ENCODE measurements at regions not wholly inside any gene's neighbourhood (a gene's known extent, or its start where the extent isn't known, plus 50 kb on each side); places are given as distances from the start of the nearest gene placed in this dataset.

GRCh38 chr3:161555320-161555719 lies 58.7 kb downstream of the OTOL1 start:
- Histone ChIP-seq H4K20me1 (ENCODE audit: control insufficient read depth, extremely low read depth, insufficient read depth, low read length) (no peaks in the 10 kb centered on the region), H2AFZ (ENCODE audit: low read length) (no peak overlapping the region), H3K9ac (ENCODE audit: insufficient read depth, low read length) (no peak overlapping the region), H3K27ac (ENCODE audit: insufficient read depth, low read length) (no peak overlapping the region), H3K36me3 (ENCODE audit: control insufficient read depth, insufficient read depth, low read length) (no peaks in the 10 kb centered on the region), H3K79me2 (ENCODE audit: control insufficient read depth, insufficient read depth, low read length) (no peaks in the 10 kb centered on the region), H3K9me3 (ENCODE audit: control insufficient read depth, insufficient read depth, low read depth, low read length) (no peaks in the 10 kb centered on the region), H3K4me3 (replicated peaks in 1 of 4; ENCODE audit: control extremely low read depth in 1 of 4, insufficient read depth in 1 of 4, low read depth in 3 of 4, low read length in 4 of 4) (no peak overlapping the region), H3K4me2 (ENCODE audit: extremely low read depth, insufficient read depth, low read length) (no peak overlapping the region), H3K27me3 (ENCODE audit: control insufficient read depth, insufficient read depth, low read length) (no peaks in the 10 kb centered on the region), H3K4me1 (ENCODE audit: control insufficient read depth, extremely low read depth, insufficient read depth, low read length) (no peaks in the 10 kb centered on the region)
- DNase-seq (ENCODE audit: low read depth in 2 of 2) = no peak
- TF ChIP-seq CTCF (conservative IDR thresholded peaks at IDR 0.05 in 1 of 2, IDR thresholded peaks at IDR 0.05 in 1 of 2; ENCODE audit: low read depth in 1 of 2, low read length in 2 of 2) (no peak), EZH2 (IDR thresholded peaks at IDR 0.05; ENCODE audit: low read length, missing control alignments) (no peak)

GRCh38 chr3:161556533-161556932 lies 59.9 kb downstream of the OTOL1 start:
- Histone ChIP-seq H3K4me3 (replicated peaks in 1 of 4; ENCODE audit: control extremely low read depth in 1 of 4, insufficient read depth in 1 of 4, low read depth in 3 of 4, low read length in 4 of 4) (no peak overlapping the region), H2AFZ (ENCODE audit: low read length) (no peak overlapping the region), H3K79me2 (ENCODE audit: control insufficient read depth, insufficient read depth, low read length) (no peaks in the 10 kb centered on the region), H3K4me1 (ENCODE audit: control insufficient read depth, extremely low read depth, insufficient read depth, low read length) (no peaks in the 10 kb centered on the region), H3K9ac (ENCODE audit: insufficient read depth, low read length) (no peak overlapping the region), H3K9me3 (ENCODE audit: control insufficient read depth, insufficient read depth, low read depth, low read length) (no peaks in the 10 kb centered on the region), H4K20me1 (ENCODE audit: control insufficient read depth, extremely low read depth, insufficient read depth, low read length) (no peaks in the 10 kb centered on the region), H3K36me3 (ENCODE audit: control insufficient read depth, insufficient read depth, low read length) (no peaks in the 10 kb centered on the region), H3K27me3 (ENCODE audit: control insufficient read depth, insufficient read depth, low read length) (no peaks in the 10 kb centered on the region), H3K4me2 (ENCODE audit: extremely low read depth, insufficient read depth, low read length) (no peak overlapping the region), H3K27ac (ENCODE audit: insufficient read depth, low read length) (no peak overlapping the region)
- DNase-seq (ENCODE audit: low read depth in 2 of 2) = no peak
- TF ChIP-seq CTCF (conservative IDR thresholded peaks at IDR 0.05 in 1 of 2, IDR thresholded peaks at IDR 0.05 in 1 of 2; ENCODE audit: low read depth in 1 of 2, low read length in 2 of 2) = no peak
- no peak for TF ChIP-seq EZH2 (IDR thresholded peaks at IDR 0.05; ENCODE audit: low read length, missing control alignments)

GRCh38 chr3:161556941-161557340 lies 60.3 kb downstream of the OTOL1 start:
- TF ChIP-seq EZH2 (IDR thresholded peaks at IDR 0.05; ENCODE audit: low read length, missing control alignments) = no peak
- Histone ChIP-seq H3K4me1 (ENCODE audit: control insufficient read depth, extremely low read depth, insufficient read depth, low read length) (no peaks in the 10 kb centered on the region), H3K9me3 (ENCODE audit: control insufficient read depth, insufficient read depth, low read depth, low read length) (no peaks in the 10 kb centered on the region), H3K36me3 (ENCODE audit: control insufficient read depth, insufficient read depth, low read length) (no peaks in the 10 kb centered on the region), H3K79me2 (ENCODE audit: control insufficient read depth, insufficient read depth, low read length) (no peaks in the 10 kb centered on the region), H3K4me2 (ENCODE audit: extremely low read depth, insufficient read depth, low read length) (no peak overlapping the region), H3K27ac (ENCODE audit: insufficient read depth, low read length) (no peak overlapping the region), H3K27me3 (ENCODE audit: control insufficient read depth, insufficient read depth, low read length) (no peaks in the 10 kb centered on the region), H2AFZ (ENCODE audit: low read length) (no peak overlapping the region), H4K20me1 (ENCODE audit: control insufficient read depth, extremely low read depth, insufficient read depth, low read length) (no peaks in the 10 kb centered on the region), H3K4me3 (replicated peaks in 1 of 4; ENCODE audit: control extremely low read depth in 1 of 4, insufficient read depth in 1 of 4, low read depth in 3 of 4, low read length in 4 of 4) (no peak overlapping the region), H3K9ac (ENCODE audit: insufficient read depth, low read length) (no peak overlapping the region)
- no peak for DNase-seq (ENCODE audit: low read depth in 2 of 2)
